ENCODE measurements at regions not wholly inside any gene's neighbourhood (a gene's known extent, or its start where the extent isn't known, plus 50 kb on each side); places are given as distances from the start of the nearest gene placed in this dataset.

DNA sequence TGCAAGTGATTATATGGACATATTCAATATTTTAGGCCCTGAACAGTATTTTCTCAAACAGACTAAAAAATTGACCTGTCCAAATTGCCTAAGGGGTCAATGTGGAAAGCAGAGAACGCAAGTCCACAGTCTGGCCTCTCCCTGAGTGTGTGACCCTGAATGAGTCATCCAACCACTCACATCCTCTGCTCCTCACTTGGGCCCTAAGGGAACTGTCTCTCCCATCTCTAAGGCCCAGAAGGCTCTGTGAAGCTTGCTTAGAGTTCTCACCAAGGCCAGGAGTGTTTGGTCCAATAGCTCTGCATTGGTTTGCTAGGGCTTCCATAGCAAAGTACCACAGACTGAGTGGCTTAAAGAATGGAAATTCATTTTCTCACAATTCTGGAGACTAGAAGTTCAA is 155.1 kb downstream of the LSM5 start:
- no peak for TF ChIP-seq TOX (CRISPR knock-in tag; IDR thresholded peaks at IDR 0.05; ENCODE audit: borderline replicate concordance)
- no peak for TF ChIP-seq TCF4 (CRISPR knock-in tag; IDR thresholded peaks at IDR 0.05; ENCODE audit: borderline replicate concordance)
